ENCODE measurements at regions not wholly inside any gene's neighbourhood (a gene's known extent, or its start where the extent isn't known, plus 50 kb on each side); places are given as distances from the start of the nearest gene placed in this dataset.

DNA sequence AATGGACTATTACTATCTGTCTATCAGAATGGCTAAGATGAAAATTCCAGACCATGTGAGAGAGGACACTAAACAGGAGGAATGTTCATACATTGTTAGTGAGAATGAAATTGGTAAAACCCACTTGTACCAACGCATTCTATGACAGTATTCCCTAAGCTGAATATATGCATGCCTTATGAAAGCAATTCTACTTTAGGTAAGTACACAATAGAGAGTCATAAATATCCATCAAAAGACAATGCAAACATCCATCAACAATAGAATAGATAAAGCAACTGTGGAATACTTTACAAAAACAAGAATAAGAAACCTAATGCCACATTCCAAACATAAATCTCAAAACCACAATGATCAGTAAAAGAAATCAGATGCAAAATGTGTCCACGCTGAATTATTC, 529.3 kb downstream of the ANKRD50 start:
- no peaks in the 10 kb centered on the region for H3K27me3 ChIP-seq (ENCODE audit: insufficient read depth, low read length)

DNA sequence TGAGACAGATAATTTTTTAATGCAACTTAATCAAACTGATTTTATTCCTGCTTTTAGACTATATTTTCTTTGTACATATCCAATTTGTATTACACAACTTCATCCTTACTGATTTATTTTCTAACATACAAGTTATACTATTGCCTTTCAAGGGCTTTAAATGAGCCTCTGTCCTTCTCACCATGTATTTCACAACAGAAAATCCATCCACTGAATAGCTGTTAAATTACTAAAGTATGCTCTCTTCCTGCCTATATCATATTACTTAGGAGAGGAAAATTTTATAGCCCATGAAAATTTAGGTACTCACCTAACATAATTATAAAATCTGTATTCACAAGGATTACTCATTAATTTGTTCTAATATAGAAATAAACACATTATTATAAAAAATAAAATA, 528.6 kb downstream of the ANKRD50 start:
- Histone ChIP-seq H3K36me3 (ENCODE audit: insufficient read depth, low read length) (no peaks in the 10 kb centered on the region), H2AFZ (ENCODE audit: low read length) (no peak overlapping the region), H3K9me3 (ENCODE audit: low read length) (no peaks in the 10 kb centered on the region), H3F3A (ENCODE audit: insufficient read depth, low read length) (no peaks in the 10 kb centered on the region), H3K79me2 (ENCODE audit: insufficient read depth, low read length) (no peaks in the 10 kb centered on the region), H3K9ac (ENCODE audit: low read length) (no peak overlapping the region), H4K20me1 (ENCODE audit: insufficient read depth, low read length) (no peaks in the 10 kb centered on the region), H3K4me2 (ENCODE audit: low read length) (no peak overlapping the region), H3K4me3 (ENCODE audit: low read depth, low read length, poor library complexity, severe bottlenecking) (no peak overlapping the region), H3K9me2 (ENCODE audit: low read depth, low read length) (no peaks in the 10 kb centered on the region), H3K27me3 (ENCODE audit: insufficient read depth, low read length) (no peaks in the 10 kb centered on the region), H3K27ac (ENCODE audit: low read depth, low read length, poor library complexity, severe bottlenecking) (no peak overlapping the region), H3K4me1 (ENCODE audit: insufficient read depth, low read length, severe bottlenecking) (no peaks in the 10 kb centered on the region)
- no peak for TF ChIP-seq EZH2 (IDR thresholded peaks at IDR 0.05; ENCODE audit: borderline replicate concordance, low read length)

More for the DNA sequence above, 529.3 kb downstream of the ANKRD50 start:
- no peaks in the 10 kb centered on the region for H3K79me2 ChIP-seq (ENCODE audit: insufficient read depth, low read length)
- H3K36me3 ChIP-seq (ENCODE audit: insufficient read depth, low read length), result no peaks in the 10 kb centered on the region
- no peak overlapping the region for H2AFZ ChIP-seq (ENCODE audit: low read length)
- H3K9ac ChIP-seq (ENCODE audit: low read length), result no peak overlapping the region
- no peaks in the 10 kb centered on the region for H4K20me1 ChIP-seq (ENCODE audit: insufficient read depth, low read length)
- H3K9me3 ChIP-seq (ENCODE audit: low read length), result no peaks in the 10 kb centered on the region
- no peaks in the 10 kb centered on the region for H3K4me1 ChIP-seq (ENCODE audit: insufficient read depth, low read length, severe bottlenecking)
- no peaks in the 10 kb centered on the region for H3F3A ChIP-seq (ENCODE audit: insufficient read depth, low read length)
- no peak for TF ChIP-seq EZH2 (IDR thresholded peaks at IDR 0.05; ENCODE audit: borderline replicate concordance, low read length)
- TF ChIP-seq, protein P1, sequence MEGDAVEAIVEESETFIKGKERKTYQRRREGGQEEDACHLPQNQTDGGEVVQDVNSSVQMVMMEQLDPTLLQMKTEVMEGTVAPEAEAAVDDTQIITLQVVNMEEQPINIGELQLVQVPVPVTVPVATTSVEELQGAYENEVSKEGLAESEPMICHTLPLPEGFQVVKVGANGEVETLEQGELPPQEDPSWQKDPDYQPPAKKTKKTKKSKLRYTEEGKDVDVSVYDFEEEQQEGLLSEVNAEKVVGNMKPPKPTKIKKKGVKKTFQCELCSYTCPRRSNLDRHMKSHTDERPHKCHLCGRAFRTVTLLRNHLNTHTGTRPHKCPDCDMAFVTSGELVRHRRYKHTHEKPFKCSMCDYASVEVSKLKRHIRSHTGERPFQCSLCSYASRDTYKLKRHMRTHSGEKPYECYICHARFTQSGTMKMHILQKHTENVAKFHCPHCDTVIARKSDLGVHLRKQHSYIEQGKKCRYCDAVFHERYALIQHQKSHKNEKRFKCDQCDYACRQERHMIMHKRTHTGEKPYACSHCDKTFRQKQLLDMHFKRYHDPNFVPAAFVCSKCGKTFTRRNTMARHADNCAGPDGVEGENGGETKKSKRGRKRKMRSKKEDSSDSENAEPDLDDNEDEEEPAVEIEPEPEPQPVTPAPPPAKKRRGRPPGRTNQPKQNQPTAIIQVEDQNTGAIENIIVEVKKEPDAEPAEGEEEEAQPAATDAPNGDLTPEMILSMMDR (IDR thresholded peaks at IDR 0.05; ENCODE audit: low read length), result no peak
- no peak overlapping the region for H3K4me3 ChIP-seq (ENCODE audit: low read depth, low read length, poor library complexity, severe bottlenecking)
- no peak overlapping the region for H3K27ac ChIP-seq (ENCODE audit: low read depth, low read length, poor library complexity, severe bottlenecking)
- no peak overlapping the region for H3K4me2 ChIP-seq (ENCODE audit: low read length)
- no peaks in the 10 kb centered on the region for H3K9me2 ChIP-seq (ENCODE audit: low read depth, low read length)

DNA sequence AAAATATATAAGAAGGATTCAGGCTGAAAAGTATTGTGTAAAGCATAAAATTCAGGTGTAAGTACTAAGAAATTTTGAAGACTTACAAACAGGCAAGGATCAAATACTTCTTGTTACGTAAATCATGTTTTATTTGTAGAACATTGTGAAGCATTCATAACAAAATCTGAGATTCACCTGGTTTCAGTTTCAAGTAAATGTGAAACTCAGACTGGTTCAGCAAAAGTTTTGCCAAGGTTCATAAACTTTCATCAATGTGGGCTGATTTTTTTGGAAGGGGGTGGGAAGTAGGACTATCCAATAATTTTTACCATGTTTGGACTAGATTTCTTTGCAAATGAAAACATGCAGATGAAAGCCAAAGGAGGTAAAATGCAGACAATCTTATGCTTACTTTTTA, 527.7 kb downstream of the ANKRD50 start:
- H3K36me3 ChIP-seq (ENCODE audit: insufficient read depth, low read length), result no peaks in the 10 kb centered on the region

DNA sequence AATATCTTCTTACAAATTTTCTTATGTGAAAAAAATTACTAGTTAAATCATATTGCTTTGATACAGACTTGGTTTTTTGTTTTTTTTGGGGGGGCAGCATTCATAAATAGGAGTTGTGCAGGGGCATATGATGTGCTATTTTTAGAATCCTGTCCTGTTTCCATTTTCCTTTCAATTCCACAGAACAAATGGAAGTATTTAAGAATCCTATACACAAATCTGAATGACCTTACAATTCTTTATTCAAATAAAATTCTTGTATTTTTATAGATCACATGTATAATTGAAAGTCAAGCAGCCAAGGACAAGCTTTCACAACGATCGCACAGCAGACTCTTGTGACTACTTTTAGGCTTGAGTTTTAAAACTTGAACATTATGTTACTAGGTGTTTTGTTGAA, 523.9 kb downstream of the ANKRD50 start:
- no peak overlapping the region for H3K9ac ChIP-seq (ENCODE audit: low read length)
- no peak overlapping the region for H3K4me2 ChIP-seq (ENCODE audit: low read length)
- no peak overlapping the region for H3K27ac ChIP-seq (ENCODE audit: low read depth, low read length, poor library complexity, severe bottlenecking)
- H2AFZ ChIP-seq (ENCODE audit: low read length), result no peak overlapping the region
- H3K36me3 ChIP-seq (ENCODE audit: insufficient read depth, low read length), result no peaks in the 10 kb centered on the region
- no peaks in the 10 kb centered on the region for H3F3A ChIP-seq (ENCODE audit: insufficient read depth, low read length)
- no peaks in the 10 kb centered on the region for H3K79me2 ChIP-seq (ENCODE audit: insufficient read depth, low read length)
- H3K27me3 ChIP-seq (ENCODE audit: insufficient read depth, low read length), result no peaks in the 10 kb centered on the region
- no peak for TF ChIP-seq EZH2 (IDR thresholded peaks at IDR 0.05; ENCODE audit: borderline replicate concordance, low read length)
- TF ChIP-seq, protein P1 (IDR thresholded peaks at IDR 0.05; ENCODE audit: low read length), result no peak
- H3K9me3 ChIP-seq (ENCODE audit: low read length), result no peaks in the 10 kb centered on the region
- no peaks in the 10 kb centered on the region for H3K4me1 ChIP-seq (ENCODE audit: insufficient read depth, low read length, severe bottlenecking)
- no peak overlapping the region for H3K4me3 ChIP-seq (ENCODE audit: low read depth, low read length, poor library complexity, severe bottlenecking)
- no peaks in the 10 kb centered on the region for H4K20me1 ChIP-seq (ENCODE audit: insufficient read depth, low read length)
- H3K9me2 ChIP-seq (ENCODE audit: low read depth, low read length), result no peaks in the 10 kb centered on the region

More for the DNA sequence above, 527.7 kb downstream of the ANKRD50 start:
- no peaks in the 10 kb centered on the region for H3K4me1 ChIP-seq (ENCODE audit: insufficient read depth, low read length, severe bottlenecking)
- H3K9me3 ChIP-seq (ENCODE audit: low read length), result no peaks in the 10 kb centered on the region
- H3K9ac ChIP-seq (ENCODE audit: low read length), result no peak overlapping the region
- H4K20me1 ChIP-seq (ENCODE audit: insufficient read depth, low read length), result no peaks in the 10 kb centered on the region
- H3K4me2 ChIP-seq (ENCODE audit: low read length), result no peak overlapping the region
- no peak overlapping the region for H3K4me3 ChIP-seq (ENCODE audit: low read depth, low read length, poor library complexity, severe bottlenecking)
- H3K27me3 ChIP-seq (ENCODE audit: insufficient read depth, low read length), result no peaks in the 10 kb centered on the region
- no peaks in the 10 kb centered on the region for H3K9me2 ChIP-seq (ENCODE audit: low read depth, low read length)
- TF ChIP-seq, protein P1 (IDR thresholded peaks at IDR 0.05; ENCODE audit: low read length), result no peak
- TF ChIP-seq EZH2 (IDR thresholded peaks at IDR 0.05; ENCODE audit: borderline replicate concordance, low read length), result no peak
- no peak overlapping the region for H2AFZ ChIP-seq (ENCODE audit: low read length)
- no peak overlapping the region for H3K27ac ChIP-seq (ENCODE audit: low read depth, low read length, poor library complexity, severe bottlenecking)
- no peaks in the 10 kb centered on the region for H3K79me2 ChIP-seq (ENCODE audit: insufficient read depth, low read length)
- H3F3A ChIP-seq (ENCODE audit: insufficient read depth, low read length), result no peaks in the 10 kb centered on the region
